ENCODE measurements at regions not wholly inside any gene's neighbourhood (a gene's known extent, or its start where the extent isn't known, plus 50 kb on each side); places are given as distances from the start of the nearest gene placed in this dataset.
A peak's percentile ranks its signal among the peaks of the same experiment; 100 is the strongest.

DNA sequence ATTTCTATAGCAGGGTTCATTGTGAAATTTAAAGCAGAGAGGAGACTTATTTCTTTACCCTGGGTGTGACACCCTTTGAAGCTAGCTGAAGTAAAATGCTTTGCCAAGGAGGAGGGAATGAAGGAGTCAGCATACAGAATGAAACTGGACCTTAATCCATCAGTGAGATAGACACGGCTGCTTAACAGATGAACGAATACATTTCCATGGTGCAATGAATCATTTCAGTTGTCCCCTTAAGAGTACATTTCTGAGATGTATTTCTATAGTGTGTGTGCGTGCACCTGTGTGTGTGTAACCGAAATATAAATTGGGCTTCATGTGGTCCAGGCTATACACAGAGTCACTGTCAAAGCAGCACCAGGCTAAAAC lies 73.8 kb upstream of the CD93 start:
- H3K4me3 Mint-ChIP-seq, result peak overlapping the region; percentile 1; the same call in 1 of the 2 replicates
- H3K27me3 Mint-ChIP-seq (ENCODE audit: insufficient read depth), result peaks cover 1% of the 10 kb centered on the region
- DNase-seq, result no peak
- no peaks in the 10 kb centered on the region for H3K36me3 Mint-ChIP-seq (ENCODE audit: low read depth)
- TF ChIP-seq, protein P1, sequence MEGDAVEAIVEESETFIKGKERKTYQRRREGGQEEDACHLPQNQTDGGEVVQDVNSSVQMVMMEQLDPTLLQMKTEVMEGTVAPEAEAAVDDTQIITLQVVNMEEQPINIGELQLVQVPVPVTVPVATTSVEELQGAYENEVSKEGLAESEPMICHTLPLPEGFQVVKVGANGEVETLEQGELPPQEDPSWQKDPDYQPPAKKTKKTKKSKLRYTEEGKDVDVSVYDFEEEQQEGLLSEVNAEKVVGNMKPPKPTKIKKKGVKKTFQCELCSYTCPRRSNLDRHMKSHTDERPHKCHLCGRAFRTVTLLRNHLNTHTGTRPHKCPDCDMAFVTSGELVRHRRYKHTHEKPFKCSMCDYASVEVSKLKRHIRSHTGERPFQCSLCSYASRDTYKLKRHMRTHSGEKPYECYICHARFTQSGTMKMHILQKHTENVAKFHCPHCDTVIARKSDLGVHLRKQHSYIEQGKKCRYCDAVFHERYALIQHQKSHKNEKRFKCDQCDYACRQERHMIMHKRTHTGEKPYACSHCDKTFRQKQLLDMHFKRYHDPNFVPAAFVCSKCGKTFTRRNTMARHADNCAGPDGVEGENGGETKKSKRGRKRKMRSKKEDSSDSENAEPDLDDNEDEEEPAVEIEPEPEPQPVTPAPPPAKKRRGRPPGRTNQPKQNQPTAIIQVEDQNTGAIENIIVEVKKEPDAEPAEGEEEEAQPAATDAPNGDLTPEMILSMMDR (IDR thresholded peaks at IDR 0.05), result no peak
- H3K9me3 Mint-ChIP-seq, result no peaks in the 10 kb centered on the region
- peaks cover 64% of the 10 kb centered on the region for H3K4me1 Mint-ChIP-seq (ENCODE audit: low read depth)
- H3K27ac Mint-ChIP-seq, result peak overlapping the region; percentile 2; the same call in 1 of the 2 replicates

DNA sequence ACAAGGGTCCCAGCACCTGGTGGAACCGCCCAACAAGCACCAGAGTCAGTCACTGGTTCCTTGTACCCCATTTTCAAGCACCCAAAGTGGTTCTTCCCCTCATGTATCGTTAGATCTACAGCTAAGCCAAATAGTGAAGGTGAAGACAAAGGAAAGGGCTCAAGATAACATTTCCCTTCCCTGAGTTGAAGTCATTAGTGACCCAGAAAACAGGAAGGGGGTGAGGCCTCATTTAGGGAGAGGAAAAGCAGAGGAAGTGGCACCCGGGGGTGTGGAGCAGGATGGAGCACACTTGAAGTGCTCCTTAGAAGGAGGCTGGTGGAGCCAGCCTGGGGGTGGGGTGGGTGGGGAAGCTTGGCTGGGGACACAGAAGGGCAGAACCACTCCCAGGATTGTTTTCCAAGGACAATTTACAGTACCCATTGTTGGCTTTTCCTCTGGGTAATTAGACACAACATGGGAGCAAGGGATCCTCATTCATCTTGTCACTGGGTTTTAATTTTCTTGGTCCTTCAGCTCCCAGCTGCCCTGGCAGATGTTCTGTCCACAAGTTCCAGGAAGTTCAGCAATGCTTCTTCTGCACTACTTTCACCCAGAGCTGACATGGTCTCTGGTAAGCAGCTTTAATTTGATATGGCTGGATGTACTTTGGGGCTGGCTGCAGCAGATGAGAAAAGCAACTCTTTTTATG lies 73.3 kb upstream of the CD93 start:
- Mint-ChIP-seq H3K4me1 (ENCODE audit: low read depth) (peaks cover 69% of the 10 kb centered on the region), H3K4me3 (peak overlapping the region; percentile 1; the same call in 1 of the 2 replicates)

DNA sequence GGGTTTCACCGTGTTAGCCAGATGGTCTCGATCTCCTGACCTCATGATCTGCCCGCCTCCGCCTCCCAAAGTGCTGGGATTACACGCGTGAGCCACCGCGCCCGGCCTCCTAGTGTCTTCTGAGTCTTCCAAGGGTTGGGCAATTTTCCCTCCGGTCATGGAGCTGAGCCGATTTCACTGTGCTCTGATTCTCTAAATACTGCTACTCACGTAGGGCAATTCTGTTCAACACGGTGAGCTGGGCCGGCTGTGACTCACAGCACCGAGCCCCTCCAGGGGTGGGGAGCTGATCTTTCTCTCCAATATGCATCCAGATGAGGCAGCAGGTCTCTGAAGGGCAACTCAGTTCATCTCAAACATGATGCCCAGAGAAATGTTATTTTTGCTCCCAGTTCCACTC lies 71.6 kb upstream of the CD93 start:
- TF ChIP-seq, protein P1 (IDR thresholded peaks at IDR 0.05), result no peak
- Mint-ChIP-seq H3K4me1 (ENCODE audit: low read depth) (peaks cover 86% of the 10 kb centered on the region), H3K27ac (no peak overlapping the region), H3K36me3 (ENCODE audit: low read depth) (no peaks in the 10 kb centered on the region), H3K9me3 (no peaks in the 10 kb centered on the region), H3K4me3 (no peak overlapping the region), H3K27me3 (ENCODE audit: insufficient read depth) (peaks cover 1% of the 10 kb centered on the region; the same call in 1 of the 2 replicates)
- no peak for DNase-seq

More for the DNA sequence above, 73.3 kb upstream of the CD93 start:
- Mint-ChIP-seq H3K27me3 (ENCODE audit: insufficient read depth) (peaks cover 1% of the 10 kb centered on the region; the same call in 1 of the 2 replicates), H3K9me3 (no peaks in the 10 kb centered on the region), H3K27ac (peak overlapping the region; percentile 2; the same call in 1 of the 2 replicates), H3K36me3 (ENCODE audit: low read depth) (no peaks in the 10 kb centered on the region)
- TF ChIP-seq, protein P1 (IDR thresholded peaks at IDR 0.05), result no peak
- no peak for DNase-seq

DNA sequence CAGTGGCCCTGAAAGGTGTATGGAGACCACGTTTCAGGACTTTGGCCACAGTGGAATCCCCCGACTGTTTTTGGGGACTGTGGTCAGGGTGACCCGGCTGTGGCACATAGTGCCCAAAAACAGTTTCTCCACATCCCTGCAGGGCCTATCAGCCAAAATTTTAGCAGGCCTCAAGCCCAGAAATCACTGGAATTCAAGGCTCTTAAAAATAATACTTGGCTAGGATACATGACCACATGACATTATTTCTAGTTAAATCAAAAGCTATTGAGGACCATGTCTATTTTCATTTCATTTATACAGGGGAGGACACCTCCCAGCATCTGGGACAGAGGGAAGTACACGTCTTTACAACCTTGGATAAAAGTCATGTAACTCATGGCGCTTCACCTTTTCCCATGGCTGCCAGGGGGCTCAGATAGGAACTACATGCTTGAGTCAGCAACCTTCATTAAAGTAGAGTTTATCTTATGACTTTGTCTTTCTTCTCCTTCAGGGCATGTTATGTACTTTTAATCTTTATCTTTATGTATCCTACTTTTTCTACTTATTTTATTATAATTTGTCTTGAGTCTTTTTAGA lies 70.8 kb upstream of the CD93 start:
- H3K4me1 Mint-ChIP-seq (ENCODE audit: low read depth), result peaks cover 93% of the 10 kb centered on the region
- peak overlapping the region; percentile 80 for H3K27ac Mint-ChIP-seq
- TF ChIP-seq, protein P1 (IDR thresholded peaks at IDR 0.05), result no peak
- no peak for DNase-seq
- no peaks in the 10 kb centered on the region for H3K36me3 Mint-ChIP-seq (ENCODE audit: low read depth)
- H3K4me3 Mint-ChIP-seq, result no peak overlapping the region
- peaks cover 1% of the 10 kb centered on the region; the same call in 1 of the 2 replicates for H3K27me3 Mint-ChIP-seq (ENCODE audit: insufficient read depth)
- H3K9me3 Mint-ChIP-seq, result no peaks in the 10 kb centered on the region

DNA sequence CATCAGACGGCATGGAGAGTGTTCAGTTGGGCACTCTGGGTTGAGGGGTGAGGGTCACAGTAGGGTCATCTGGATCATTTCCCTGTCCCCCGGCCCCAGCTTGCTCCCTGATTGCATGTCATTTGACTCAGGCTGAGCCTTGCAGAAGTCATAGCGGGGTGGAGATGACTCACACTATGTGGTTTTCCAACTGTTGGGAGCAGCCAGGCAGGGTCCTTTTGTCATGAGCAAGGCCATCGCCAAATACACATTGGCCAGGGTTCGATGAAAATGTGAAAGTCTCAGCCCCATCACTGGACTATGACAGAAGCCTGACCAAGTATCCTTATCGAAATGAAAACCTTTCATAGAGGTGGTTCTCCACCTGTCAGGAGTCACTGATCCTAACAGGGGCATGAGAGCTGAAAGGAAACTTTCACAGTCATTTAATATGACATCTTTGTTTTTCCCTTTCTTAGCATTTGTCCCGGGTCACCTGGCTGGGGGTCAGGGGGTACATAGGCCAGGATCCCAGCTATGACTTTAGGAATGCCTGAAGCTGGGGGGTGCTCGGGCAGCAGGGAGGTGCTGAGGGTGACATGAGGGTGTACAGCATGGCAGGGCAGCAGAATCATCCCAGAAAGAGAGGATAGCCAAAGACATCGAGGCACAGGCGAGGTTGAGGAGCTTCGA lies 70.2 kb upstream of the CD93 start:
- no peaks in the 10 kb centered on the region for H3K9me3 Mint-ChIP-seq
- peak overlapping the region; percentile 63 for H3K4me3 Mint-ChIP-seq
- H3K27ac Mint-ChIP-seq, result peak overlapping the region; percentile 80
- peaks cover 1% of the 10 kb centered on the region; the same call in 1 of the 2 replicates for H3K27me3 Mint-ChIP-seq (ENCODE audit: insufficient read depth)
- DNase-seq, result peak; percentile 71
- no peaks in the 10 kb centered on the region for H3K36me3 Mint-ChIP-seq (ENCODE audit: low read depth)
- TF ChIP-seq, protein P1 (IDR thresholded peaks at IDR 0.05), result no peak
- H3K4me1 Mint-ChIP-seq (ENCODE audit: low read depth), result peaks cover 93% of the 10 kb centered on the region
